A673 (cell line): ENCODE measurements at regions not wholly inside any gene's neighbourhood (a gene's known extent, or its start where the extent isn't known, plus 50 kb on each side); places are given as distances from the start of the nearest gene placed in this dataset.

Experiments
- BruUV-seq: library from RNA; stranded (reverse); fragments of 400-500 nt; replicated peaks from 2 replicates; lab custom pipeline; 2021; lab: Mats Ljungman, UMichigan
- CTCF ChIA-PET: fragments of 300-600 bp; sonication (Branson Sonifier 250); formaldehyde crosslinking; loops from one replicate; lab custom pipeline; 2022; ENCODE audit warnings: antibody characterized with exemption; lab: Charles Lee
- POLR2A ChIA-PET: fragments of 300-600 bp; sonication (Branson Sonifier 250); formaldehyde crosslinking; loops from one replicate; lab custom pipeline; 2022; ENCODE audit warnings: antibody characterized with exemption; ENCODE audit not compliant: low non-redundant PET; lab: Charles Lee
- DNase-seq: peaks from one replicate; pipeline ENCODE4 v3.0.0-alpha.2; 2015; ENCODE audit warnings: low spot score
- H3K27ac ChIP-seq: fragments of 200-600 bp; sonication (generic); 2 replicates; pipeline ENCODE4 v1.5.1; 2016; ENCODE audit warnings: mixed run types, low read depth, mild to moderate bottlenecking, mixed read lengths, antibody characterized with exemption, low read length; ENCODE audit not compliant: poor library complexity, severe bottlenecking
- H3K27me3 ChIP-seq: fragments of 200-600 bp; sonication (generic); replicated peaks from 2 replicates; pipeline ENCODE4 v1.6.1; 2017; ENCODE audit warnings: mixed run types, low read depth, mild to moderate bottlenecking, mixed read lengths, antibody characterized with exemption, low read length; ENCODE audit not compliant: insufficient read depth, poor library complexity
- H3K36me3 ChIP-seq: fragments of 200-600 bp; sonication (generic); 2 replicates; pipeline ENCODE4 v1.6.1; 2016; ENCODE audit warnings: mixed run types, mild to moderate bottlenecking, mixed read lengths, antibody characterized with exemption, low read length; ENCODE audit not compliant: insufficient read depth, poor library complexity, severe bottlenecking
- H3K4me1 ChIP-seq: fragments of 200-600 bp; sonication (generic); 2 replicates; pipeline ENCODE4 v1.6.1; 2017; ENCODE audit warnings: mixed run types, mild to moderate bottlenecking, mixed read lengths, antibody characterized with exemption, low read length; ENCODE audit not compliant: insufficient read depth, poor library complexity, severe bottlenecking
- H3K4me3 ChIP-seq: fragments of 200-600 bp; sonication (generic); 2 replicates; pipeline ENCODE4 v1.5.1; 2016; ENCODE audit warnings: low read depth, mixed run types, mild to moderate bottlenecking, mixed read lengths, low read length; ENCODE audit not compliant: poor library complexity, severe bottlenecking
- H3K9me3 ChIP-seq: fragments of 200-600 bp; sonication (generic); 2 replicates; pipeline ENCODE4 v1.6.1; 2016; ENCODE audit warnings: mixed run types, low read depth, mild to moderate bottlenecking, mixed read lengths, antibody characterized with exemption, low read length; ENCODE audit not compliant: poor library complexity, severe bottlenecking
- EZH2 ChIP-seq: fragments of 200-600 bp; sonication (generic); IDR thresholded peaks from 2 replicates; pipeline ENCODE4 v1.6.1; 2017; ENCODE audit warnings: borderline replicate concordance, low read depth, mild to moderate bottlenecking, mixed read lengths, antibody characterized with exemption, low read length; ENCODE audit not compliant: poor library complexity, severe bottlenecking
- intact Hi-C: fragments of 100-400 bp; cut with micrococcal nuclease; formaldehyde crosslinking; loops from one replicate; pipeline ENCODE4 v1.10.0; 2022; ENCODE audit not compliant: unreplicated experiment
- TF ChIP-seq, protein P1 (sequence below): fragments of 300-800, 200-600 bp; sonication (generic); conservative IDR thresholded peaks from 2 replicates; pipeline ENCODE4 v1.5.1; 2017; ENCODE audit warnings: low read depth, mild to moderate bottlenecking, antibody characterized with exemption, low read length, moderate library complexity, mixed read lengths

DNA sequence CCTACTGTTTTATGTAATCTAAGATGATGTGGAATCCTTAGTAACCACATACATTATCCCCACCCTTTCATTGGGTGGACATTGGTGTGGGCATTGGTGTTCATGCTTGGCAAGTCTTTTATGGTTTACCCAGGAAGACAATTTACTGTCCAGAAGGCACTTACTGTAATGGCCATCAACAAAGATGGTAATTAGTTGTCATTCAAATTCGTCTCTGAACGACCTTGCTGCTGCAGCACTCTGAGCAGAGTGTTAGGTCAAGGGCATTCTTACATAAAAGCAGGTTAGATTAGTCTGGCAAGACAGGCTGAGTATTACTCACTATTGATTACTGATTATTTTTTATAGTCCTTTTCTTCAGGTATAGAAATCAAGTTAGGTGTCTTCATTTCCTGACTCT, 447.9 kb downstream of the XIRP2 start:
- intact Hi-C loops, result no loop called here
- no peaks in the 10 kb centered on the region for H3K36me3 ChIP-seq
- no peak for TF ChIP-seq EZH2
- TF ChIP-seq, protein P1, sequence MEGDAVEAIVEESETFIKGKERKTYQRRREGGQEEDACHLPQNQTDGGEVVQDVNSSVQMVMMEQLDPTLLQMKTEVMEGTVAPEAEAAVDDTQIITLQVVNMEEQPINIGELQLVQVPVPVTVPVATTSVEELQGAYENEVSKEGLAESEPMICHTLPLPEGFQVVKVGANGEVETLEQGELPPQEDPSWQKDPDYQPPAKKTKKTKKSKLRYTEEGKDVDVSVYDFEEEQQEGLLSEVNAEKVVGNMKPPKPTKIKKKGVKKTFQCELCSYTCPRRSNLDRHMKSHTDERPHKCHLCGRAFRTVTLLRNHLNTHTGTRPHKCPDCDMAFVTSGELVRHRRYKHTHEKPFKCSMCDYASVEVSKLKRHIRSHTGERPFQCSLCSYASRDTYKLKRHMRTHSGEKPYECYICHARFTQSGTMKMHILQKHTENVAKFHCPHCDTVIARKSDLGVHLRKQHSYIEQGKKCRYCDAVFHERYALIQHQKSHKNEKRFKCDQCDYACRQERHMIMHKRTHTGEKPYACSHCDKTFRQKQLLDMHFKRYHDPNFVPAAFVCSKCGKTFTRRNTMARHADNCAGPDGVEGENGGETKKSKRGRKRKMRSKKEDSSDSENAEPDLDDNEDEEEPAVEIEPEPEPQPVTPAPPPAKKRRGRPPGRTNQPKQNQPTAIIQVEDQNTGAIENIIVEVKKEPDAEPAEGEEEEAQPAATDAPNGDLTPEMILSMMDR, result no peak
- no peak overlapping the region for H3K4me3 ChIP-seq
- peaks cover 31% of the 10 kb centered on the region for H3K4me1 ChIP-seq
- H3K27me3 ChIP-seq, result no peaks in the 10 kb centered on the region
- ChIA-PET CTCF (no interaction called here), POLR2A (no interaction called here)
- DNase-seq, result no peak
- H3K27ac ChIP-seq, result no peak overlapping the region
- no TSS peak for BruUV-seq
- H3K9me3 ChIP-seq, result no peaks in the 10 kb centered on the region

- Histone ChIP-seq H3K4me1 (peaks cover 36% of the 10 kb centered on the region), H3K4me3 (peak overlapping the region; percentile 37), H3K27ac (no peak overlapping the region), H3K36me3 (no peaks in the 10 kb centered on the region), H3K9me3 (no peaks in the 10 kb centered on the region), H3K27me3 (no peaks in the 10 kb centered on the region)
- no TSS peak for BruUV-seq
- ChIA-PET POLR2A (no interaction called here), CTCF (no interaction called here)
- DNase-seq, result peak; percentile 47
- TF ChIP-seq, protein P1, result no peak
- TF ChIP-seq EZH2, result no peak
- intact Hi-C loops, result no loop called here
These were observed 447.3 kb downstream of the XIRP2 start for GRCh38 chr2:167335541-167335992.

- Histone ChIP-seq H3K9me3 (no peaks in the 10 kb centered on the region), H3K27me3 (no peaks in the 10 kb centered on the region), H3K36me3 (no peaks in the 10 kb centered on the region), H3K27ac (peak overlapping the region; percentile 74), H3K4me3 (peak overlapping the region; percentile 37), H3K4me1 (peaks cover 36% of the 10 kb centered on the region)
- ChIA-PET CTCF (no interaction called here), POLR2A (no interaction called here)
- BruUV-seq, result no TSS peak
- no peak for TF ChIP-seq EZH2
- TF ChIP-seq, protein P1, result no peak
- intact Hi-C loops, result loop anchor here (5.0 kb wide), 1 partner anchor 42 kb away; the partner anchor contains the start of gene B3GALT1
- DNase-seq, result no peak
These were observed 446.0 kb downstream of the XIRP2 start for GRCh38 chr2:167334146-167334742.
